Mesodermal cell (in vitro differentiated cells): ENCODE measurements at regions not wholly inside any gene's neighbourhood (a gene's known extent, or its start where the extent isn't known, plus 50 kb on each side); places are given as distances from the start of the nearest gene placed in this dataset.

Experiments used
- H3K27ac ChIP-seq: 2 replicates; pipeline ENCODE4 v1.7.0; 2013; ENCODE audit warnings: mild to moderate bottlenecking, low read depth, low read length, moderate library complexity; ENCODE audit not compliant: severe bottlenecking
- H3K36me3 ChIP-seq: 2 replicates; pipeline ENCODE4 v1.7.1; 2013; ENCODE audit warnings: mild to moderate bottlenecking, low read length, moderate library complexity; ENCODE audit not compliant: control insufficient read depth, insufficient read depth
- H3K4me1 ChIP-seq: one replicate; pipeline ENCODE4 v1.7.1; 2013; ENCODE audit warnings: mild to moderate bottlenecking, low read length; ENCODE audit not compliant: insufficient read depth, control insufficient read depth, poor library complexity, severe bottlenecking
- H3K4me3 ChIP-seq: 2 replicates; pipeline ENCODE4 v1.7.0; 2013; ENCODE audit warnings: low read length, control low read depth, mild to moderate bottlenecking; ENCODE audit not compliant: insufficient read depth, poor library complexity, severe bottlenecking; ENCODE audit errors: extremely low read depth
- H3K9me3 ChIP-seq: 2 replicates; pipeline ENCODE4 v1.7.1; 2013; ENCODE audit warnings: mild to moderate bottlenecking, low read length, moderate library complexity; ENCODE audit not compliant: control insufficient read depth
- WGBS, 2 experiments: methylation state at CpG; one replicate each; pipeline ENCODE4 v1.1.5; 2013; ENCODE audit warnings: missing lambda C conversion rate in 2 of 2; ENCODE audit not compliant: insufficient coverage in 2 of 2; 5-methylcytosine and 5-hydroxymethylcytosine counted together

DNA sequence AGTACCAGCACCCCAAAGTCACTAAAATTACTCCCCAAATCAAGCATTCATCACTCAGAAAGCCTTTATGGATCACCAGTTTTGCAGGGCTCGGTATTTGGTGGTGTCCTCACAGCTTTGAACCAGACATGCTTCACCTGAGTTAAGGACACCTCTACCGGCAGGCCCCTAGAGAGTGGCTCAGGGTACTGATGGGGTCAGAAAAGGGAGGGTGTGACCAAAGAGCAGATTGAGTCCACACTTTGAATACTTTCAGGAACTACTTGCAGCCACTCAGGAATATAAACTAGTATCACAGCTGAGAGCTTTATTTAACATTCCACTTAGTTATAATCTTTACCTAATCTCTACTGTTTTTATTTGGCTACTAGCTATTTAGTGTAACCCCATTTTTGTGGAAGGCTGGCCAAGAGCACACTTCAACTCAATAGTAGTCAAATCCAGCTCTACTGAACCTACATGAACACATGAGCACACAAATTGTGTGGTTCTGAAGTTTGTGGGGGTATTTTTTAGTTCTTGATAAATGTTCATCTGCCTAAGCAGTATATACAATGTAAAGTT, 109.6 kb upstream of the SPRY1 start:
- peaks cover 12% of the 10 kb centered on the region for H3K9me3 ChIP-seq
- no peaks in the 10 kb centered on the region for H3K36me3 ChIP-seq
- H3K4me1 ChIP-seq = no peaks in the 10 kb centered on the region
- H3K27ac ChIP-seq = no peak overlapping the region
- H3K4me3 ChIP-seq = no peak overlapping the region
- 92% methylated on average over 2 of the region's 2 CpGs; no CpG with 5 or more reads in 1 of the 2 experiments for WGBS, 2 experiments

DNA sequence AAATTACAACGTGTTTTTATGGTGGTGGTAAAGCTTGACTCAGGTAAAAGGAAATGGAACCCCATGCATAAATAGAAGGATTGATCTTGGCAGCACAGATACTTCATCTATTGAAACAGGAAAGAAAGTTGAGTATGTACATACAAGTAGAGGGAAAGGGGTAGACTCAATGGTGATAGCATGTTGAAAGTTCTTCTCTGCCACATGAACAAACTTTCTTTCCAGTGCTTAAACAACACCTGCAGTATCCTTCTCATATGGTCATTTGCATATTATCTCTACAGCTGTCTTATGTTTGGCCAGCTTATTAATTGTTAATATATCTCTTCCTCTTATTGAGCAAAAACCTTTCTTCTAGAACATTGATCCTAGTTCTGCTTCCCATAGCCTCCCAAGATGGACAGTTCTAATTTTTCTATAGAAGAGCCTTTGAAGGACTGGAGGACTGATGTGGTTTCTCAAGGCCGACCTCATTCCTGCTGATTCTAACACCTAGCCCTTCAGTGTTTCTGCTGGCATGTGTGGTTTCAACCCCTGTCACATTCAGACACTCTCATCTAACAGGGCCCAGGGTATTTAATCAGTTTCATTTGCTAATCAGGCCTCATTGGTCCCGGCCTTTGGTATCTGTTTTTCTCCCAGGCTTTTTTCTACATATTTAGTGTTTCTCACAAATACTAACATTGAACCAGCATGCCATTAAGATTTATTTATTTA, 108.1 kb upstream of the SPRY1 start:
- Histone ChIP-seq H3K4me1 (no peaks in the 10 kb centered on the region), H3K27ac (no peak overlapping the region), H3K9me3 (peaks cover 21% of the 10 kb centered on the region), H3K36me3 (peaks cover 4% of the 10 kb centered on the region), H3K4me3 (no peak overlapping the region)
- WGBS, 2 experiments = 85 to 93% methylated on average over 2 to 3 of the region's 3 CpGs

DNA sequence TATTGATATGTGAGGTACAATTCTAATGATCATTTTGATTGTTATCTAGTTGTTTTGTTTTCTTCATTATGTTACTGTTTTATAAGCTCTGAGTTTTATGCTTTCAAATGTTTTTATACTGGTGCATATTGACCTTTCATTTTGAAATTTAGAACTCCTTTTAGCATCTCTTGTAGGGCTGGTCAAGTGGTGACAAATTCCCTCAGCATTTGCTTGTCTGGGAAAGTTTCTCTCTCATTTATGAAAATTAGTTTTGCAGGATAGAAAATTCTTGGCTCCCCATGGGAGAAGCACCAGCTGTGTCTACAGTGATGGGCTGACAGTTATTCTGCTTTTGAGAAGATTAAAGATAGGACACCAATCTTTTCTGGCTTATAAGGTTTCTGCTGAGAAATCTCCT, 105.3 kb upstream of the SPRY1 start:
- H3K27ac ChIP-seq = no peak overlapping the region
- H3K4me1 ChIP-seq = no peaks in the 10 kb centered on the region
- no peak overlapping the region for H3K4me3 ChIP-seq

DNA sequence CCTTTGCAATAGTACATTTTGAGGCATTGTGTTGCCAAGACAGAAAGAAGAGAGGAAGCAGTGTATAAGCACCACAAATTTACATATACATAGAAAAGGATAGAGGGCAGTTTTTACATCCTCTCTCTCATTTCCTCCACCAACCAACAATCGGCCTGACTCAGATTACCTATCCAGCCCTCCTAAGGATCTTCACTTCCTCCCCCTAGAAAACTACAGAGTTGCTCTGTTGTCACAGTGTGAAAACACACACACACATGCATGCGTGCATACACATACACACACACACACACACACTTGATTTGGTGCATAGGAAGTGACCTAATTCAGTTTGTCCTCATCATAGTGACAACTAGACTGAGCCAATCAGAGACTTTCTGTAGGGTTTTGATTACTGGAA, 98.8 kb upstream of the SPRY1 start:
- H3K27ac ChIP-seq = no peak overlapping the region
- H3K9me3 ChIP-seq = peaks cover 5% of the 10 kb centered on the region
- H3K36me3 ChIP-seq = peaks cover 4% of the 10 kb centered on the region
- H3K4me3 ChIP-seq = no peak overlapping the region
- 90 to 100% methylated on average over 1 to 2 of the region's 2 CpGs for WGBS, 2 experiments
- H3K4me1 ChIP-seq = no peaks in the 10 kb centered on the region

More for the DNA sequence above, 105.3 kb upstream of the SPRY1 start:
- Histone ChIP-seq H3K9me3 (peaks cover 21% of the 10 kb centered on the region), H3K36me3 (peaks cover 4% of the 10 kb centered on the region)

DNA sequence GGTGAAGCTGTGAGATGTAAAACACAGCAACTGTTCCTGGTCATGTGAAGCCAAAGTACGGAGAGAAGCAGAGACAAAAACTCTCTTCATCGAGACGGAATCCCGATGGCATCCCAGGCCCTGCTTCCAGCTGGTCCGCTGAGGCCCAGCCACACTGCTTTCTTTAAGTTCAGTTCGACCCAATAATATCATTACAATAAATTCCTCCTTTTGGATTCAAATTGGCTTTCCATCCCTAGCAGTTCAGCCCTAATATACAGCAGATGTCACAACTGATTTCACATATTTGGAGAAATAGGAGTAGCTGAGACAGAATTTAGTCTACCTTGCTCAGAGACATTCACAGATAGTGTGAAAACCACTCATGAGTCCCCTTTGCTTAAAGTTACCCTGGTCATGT, 98.3 kb upstream of the SPRY1 start:
- peaks cover under 1% of the 10 kb centered on the region for H3K36me3 ChIP-seq
- no peak overlapping the region for H3K27ac ChIP-seq
- peaks cover 3% of the 10 kb centered on the region for H3K9me3 ChIP-seq
- H3K4me1 ChIP-seq = no peaks in the 10 kb centered on the region
- no peak overlapping the region for H3K4me3 ChIP-seq
- 96 to 100% methylated on average over 5 to 6 of the region's 6 CpGs for WGBS, 2 experiments

DNA sequence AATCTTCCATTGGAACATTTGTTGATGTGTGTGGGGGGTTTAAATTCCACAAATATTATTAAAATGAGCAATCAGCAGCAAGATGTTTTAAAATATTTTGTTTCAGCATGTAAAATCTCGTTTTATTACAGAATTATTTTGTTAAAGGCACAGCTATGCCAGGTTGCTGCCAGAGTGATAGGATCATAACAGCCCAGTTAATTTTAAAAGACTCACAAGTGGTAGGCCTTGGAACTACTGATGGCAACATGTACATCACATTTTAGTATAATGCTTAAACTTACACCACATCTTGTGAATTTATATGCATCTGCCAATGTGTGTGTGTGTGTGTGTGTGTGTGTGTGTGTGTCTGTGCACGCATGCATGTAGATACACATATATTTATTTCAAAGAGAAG, 97.8 kb upstream of the SPRY1 start:
- no CpG with 5 or more reads among the region's 2 CpGs for WGBS, 2 experiments
- no peaks in the 10 kb centered on the region for H3K36me3 ChIP-seq
- no peak overlapping the region for H3K4me3 ChIP-seq
- H3K4me1 ChIP-seq = no peaks in the 10 kb centered on the region
- peaks cover 3% of the 10 kb centered on the region for H3K9me3 ChIP-seq
- no peak overlapping the region for H3K27ac ChIP-seq

DNA sequence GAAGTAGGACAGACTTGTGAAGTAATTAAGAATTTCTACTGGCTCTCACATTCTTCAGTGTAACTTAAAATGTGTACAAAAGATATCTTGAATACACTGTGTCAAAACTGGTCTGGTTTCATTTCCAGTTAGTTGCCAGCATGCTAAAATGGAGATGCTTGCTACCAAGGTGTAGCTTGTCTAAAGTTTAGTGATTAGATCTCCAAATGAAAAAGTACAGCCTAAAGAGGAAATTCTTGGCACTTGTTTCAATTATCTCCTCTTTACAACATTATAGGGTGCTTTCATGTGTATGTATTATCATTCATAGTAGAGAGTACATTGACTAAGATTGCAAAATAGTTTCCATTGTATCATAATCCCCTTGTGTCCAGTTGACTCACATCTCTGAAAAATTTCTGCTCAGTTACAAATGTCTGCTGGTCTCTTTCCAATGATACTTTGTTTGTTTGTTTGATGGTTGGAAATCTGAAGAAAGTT, 97.3 kb upstream of the SPRY1 start:
- Histone ChIP-seq H3K27ac (no peak overlapping the region), H3K4me3 (no peak overlapping the region), H3K4me1 (no peaks in the 10 kb centered on the region)

DNA sequence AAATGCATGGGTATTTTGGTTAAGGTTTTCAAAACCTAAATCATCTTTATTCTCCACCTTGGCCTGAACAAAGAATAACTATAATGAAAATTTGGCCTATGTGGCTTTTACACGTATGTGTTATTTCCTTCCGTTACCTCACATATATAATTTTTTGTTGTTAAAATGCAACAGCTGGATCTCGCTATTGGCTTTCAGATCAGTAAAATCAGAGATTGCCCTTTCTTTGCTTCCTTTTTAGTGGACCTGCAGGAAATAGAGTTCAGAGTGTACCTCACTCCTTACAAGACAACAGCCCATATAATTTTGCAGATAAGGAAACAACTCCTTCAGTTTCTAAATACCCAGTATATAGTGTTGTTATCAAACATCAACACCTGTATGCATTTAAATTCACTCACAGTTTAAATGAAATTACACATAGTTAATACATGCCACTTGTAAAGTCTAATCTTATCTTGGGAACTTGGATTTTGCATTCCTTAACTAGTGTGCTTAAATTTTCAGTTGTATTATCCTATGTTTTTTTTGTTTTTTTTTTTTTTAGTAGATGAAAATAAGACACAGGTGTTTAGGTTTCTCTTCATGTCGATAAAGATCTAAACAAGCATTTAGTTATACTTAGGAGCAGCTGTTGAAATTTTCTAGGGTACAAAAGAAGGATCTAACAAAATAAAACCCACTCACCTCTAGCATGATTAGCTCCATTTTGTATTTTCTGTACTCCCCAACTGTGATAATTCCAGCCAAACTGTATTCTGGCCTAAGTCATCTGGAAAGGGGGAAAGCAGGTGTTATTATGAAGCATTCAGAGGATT, 96.2 kb upstream of the SPRY1 start:
- 100% methylated on average over 1 of the region's 4 CpGs; no CpG with 5 or more reads in 1 of the 2 experiments for WGBS, 2 experiments

More for the DNA sequence above, 97.3 kb upstream of the SPRY1 start:
- peaks cover 3% of the 10 kb centered on the region for H3K9me3 ChIP-seq
- no peaks in the 10 kb centered on the region for H3K36me3 ChIP-seq

DNA sequence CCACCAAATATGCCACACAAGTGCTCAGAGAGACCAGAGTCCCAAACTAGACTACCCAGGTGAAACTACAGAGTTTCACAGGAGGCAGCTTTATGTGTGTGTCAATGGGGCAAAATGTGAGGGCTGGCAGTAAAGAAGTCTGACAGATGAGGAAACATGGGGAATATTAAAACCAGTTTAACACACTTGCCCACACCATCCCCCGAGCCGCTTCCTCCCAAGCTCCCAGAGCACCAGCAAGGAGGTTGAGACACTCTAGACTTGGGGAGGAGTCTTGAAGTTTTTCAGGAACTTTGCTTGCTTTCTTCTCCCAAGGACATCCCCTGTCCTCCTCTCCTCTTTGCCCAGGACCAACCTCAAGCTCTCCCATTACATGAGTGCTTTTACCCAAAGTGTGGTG, 94.7 kb upstream of the SPRY1 start:
- Histone ChIP-seq H3K4me1 (no peaks in the 10 kb centered on the region), H3K9me3 (peaks cover 3% of the 10 kb centered on the region), H3K27ac (no peak overlapping the region), H3K4me3 (no peak overlapping the region), H3K36me3 (no peaks in the 10 kb centered on the region)
- WGBS, 2 experiments = no CpG with 5 or more reads among the region's 2 CpGs

More for the DNA sequence above, 96.2 kb upstream of the SPRY1 start:
- H3K4me3 ChIP-seq = no peak overlapping the region
- no peaks in the 10 kb centered on the region for H3K36me3 ChIP-seq
- H3K9me3 ChIP-seq = peaks cover 3% of the 10 kb centered on the region
- H3K4me1 ChIP-seq = no peaks in the 10 kb centered on the region
- no peak overlapping the region for H3K27ac ChIP-seq

DNA sequence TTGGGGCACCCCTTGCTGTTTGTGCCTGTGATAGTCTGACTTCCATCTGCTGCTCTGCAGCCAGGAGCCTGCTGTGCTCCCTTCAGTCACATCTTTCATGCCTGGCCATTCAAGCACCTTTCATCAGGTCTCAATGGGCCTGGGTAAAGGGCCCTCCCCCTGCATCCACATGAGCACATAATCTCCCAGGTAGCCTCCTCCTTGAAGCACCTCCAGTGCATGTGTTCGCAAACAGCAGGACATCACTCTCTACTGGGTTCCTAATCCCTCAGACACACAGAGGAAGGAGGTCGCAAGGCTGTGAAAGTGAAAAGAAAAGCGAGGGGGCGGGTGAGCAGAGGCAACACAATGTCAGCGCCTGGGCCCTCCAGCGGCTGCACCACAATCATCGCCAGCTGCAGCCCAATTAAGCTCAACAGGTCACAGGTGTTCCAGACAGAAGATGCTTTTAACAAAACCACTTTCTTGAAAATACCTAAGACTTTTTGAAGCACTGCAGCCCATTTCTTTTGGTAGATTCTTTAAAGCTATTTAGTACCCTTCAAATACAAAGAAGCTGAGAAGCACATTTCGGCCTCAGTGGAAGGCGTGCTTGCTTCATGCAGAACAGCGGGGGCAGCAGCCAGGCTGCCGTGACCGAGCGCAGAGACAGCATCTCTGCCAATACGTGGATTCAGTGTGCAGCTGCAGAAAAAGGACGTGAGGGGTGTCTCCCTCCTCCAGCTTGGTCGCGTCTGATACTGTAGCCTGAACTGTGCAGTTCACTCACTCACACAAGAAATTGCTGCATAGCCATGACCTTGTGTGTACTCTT, 92.2 kb upstream of the SPRY1 start:
- Histone ChIP-seq H3K27ac (no peak overlapping the region), H3K4me1 (no peaks in the 10 kb centered on the region), H3K9me3 (no peaks in the 10 kb centered on the region), H3K4me3 (no peak overlapping the region), H3K36me3 (no peaks in the 10 kb centered on the region)
- WGBS, 2 experiments = 46 to 50% methylated on average over 8 to 15 of the region's 17 CpGs
